ENCODE measurements at regions not wholly inside any gene's neighbourhood (a gene's known extent, or its start where the extent isn't known, plus 50 kb on each side); places are given as distances from the start of the nearest gene placed in this dataset.

DNA sequence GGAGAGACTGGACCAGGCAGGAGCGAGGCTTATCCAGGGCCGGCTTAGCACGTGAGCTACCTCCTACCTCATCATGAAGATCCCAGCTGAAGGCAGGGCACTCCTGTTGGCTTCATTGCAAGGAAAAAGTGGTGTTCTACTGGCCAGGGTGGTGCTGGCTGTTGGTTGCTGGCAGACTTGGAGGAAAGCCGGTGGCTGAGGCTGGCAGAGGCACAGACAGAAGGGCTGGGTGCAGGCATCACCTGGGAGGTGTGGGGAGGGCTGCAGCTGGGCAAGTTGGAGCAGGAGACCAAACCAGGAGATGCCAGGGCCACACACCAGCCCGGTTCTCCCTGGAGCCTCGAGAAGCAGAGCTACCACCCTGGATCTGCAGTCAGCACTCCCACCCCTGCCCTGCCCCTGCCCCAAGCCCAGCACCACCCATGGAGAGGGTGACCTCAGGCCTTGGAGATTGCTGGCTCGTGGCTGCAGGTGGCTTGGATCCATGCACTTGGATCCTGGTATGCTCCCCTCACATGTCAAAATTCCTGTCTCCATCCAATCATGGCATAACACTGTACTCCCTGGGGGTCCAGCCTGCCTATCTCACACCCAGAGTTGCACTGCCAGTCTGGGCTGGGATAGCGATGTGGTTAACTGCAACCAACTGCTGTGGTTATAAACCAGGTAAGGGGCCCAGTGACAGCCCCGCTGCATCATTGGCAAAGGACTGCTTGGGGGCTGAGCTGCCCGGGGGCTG, 49.7 kb downstream of the GLI2 start:
- no peak for DNase-seq

DNA sequence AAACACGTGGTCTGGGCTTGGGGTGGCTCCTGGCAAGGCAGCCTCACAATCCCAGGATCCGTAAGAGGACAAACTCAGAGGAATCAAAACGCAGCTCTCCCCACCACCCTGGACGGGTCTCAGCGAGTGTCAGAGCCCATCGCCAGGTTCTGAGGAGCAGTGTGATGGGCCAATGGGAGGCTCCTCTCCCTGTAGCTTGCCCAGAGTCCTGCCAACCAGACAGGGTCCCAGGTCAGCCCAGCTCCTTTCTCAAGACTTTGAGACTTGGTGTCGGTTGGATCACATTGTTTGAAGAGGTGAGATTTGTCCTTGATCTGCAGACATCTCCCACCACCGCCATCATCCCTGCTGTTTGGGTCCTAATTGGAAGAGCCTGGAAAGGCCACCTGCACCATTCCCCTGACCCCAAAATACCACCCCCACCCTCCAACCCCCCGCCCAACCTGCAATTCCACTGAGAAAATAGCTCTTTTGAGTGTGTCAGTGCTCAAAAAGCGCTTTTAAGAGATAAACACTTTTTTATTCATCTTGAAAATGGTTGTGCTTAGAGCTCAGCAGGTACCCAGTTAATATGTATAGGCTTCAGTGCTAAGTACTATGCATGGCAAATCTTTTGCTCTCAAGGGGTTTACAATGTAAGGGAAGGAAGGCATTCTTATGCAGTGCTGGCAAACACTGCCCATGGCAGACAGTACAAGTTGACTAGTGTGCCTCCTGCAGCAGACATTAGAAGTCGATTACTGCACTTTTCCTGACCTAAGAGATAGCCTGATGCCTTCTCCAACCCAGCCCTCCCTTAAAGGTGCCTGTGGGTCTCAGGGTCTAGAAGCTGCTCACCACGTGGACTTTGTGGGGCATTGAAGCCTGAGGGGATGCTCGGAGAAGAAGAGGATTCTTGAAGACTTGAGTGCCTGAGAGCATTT, 50.6 kb downstream of the GLI2 start:
- no peak for DNase-seq

- DNase-seq = no peak
These were observed 51.6 kb downstream of the GLI2 start for GRCh38 chr2:120787111-120787821.

- DNase-seq = no peak
These were observed 52.4 kb downstream of the GLI2 start for GRCh38 chr2:120787822-120788700.

GRCh38 chr2:120791243-120791961, 55.7 kb downstream of the GLI2 start:
- DNase-seq = no peak

GRCh38 chr2:120791962-120792297, 56.3 kb downstream of the GLI2 start:
- DNase-seq = no peak

GRCh38 chr2:120793682-120794403, 58.2 kb downstream of the GLI2 start:
- no peak for DNase-seq

- DNase-seq = no peak
These were observed 59.0 kb downstream of the GLI2 start for GRCh38 chr2:120794716-120795115.

GRCh38 chr2:120796094-120796493, 60.4 kb downstream of the GLI2 start:
- DNase-seq = no peak

DNA sequence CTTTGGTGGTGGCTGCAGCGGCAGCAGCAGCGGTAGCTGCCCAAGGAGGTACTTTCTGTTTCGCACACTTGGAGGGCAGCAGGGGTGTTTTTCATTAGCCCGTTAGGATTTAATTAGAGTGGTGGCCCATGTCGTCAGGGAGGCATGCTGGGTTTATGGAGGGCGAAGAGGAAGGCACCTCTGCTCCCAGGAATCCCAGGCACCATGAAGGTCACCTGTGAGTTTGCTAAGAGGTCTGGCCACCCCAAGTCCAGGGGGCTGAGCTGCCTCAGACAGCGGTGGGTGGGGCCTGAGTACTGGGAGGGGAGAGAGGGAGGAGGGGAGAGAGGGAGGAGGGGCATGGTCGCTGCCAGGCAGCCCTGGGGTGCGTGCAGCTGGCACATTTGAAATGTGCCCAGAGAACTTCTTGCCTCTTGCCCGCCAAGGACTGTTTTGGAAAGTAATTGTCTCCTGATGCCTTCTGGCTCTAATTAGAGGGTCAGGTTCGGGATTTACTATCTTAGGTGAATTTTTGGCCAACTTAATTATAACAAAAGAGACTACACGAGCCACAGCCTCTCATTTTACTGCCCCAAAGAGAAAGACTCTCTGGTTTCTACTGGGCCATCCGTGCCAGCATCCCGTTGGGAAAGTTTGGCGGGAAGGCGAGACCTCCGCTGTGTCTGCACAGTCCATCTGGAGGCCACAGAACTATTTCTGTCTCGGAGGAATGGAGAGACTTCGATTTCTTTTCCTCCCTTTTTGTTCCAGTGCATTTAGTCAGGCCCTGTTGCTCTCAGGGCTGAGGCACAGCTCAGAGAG, 62.0 kb downstream of the GLI2 start:
- DNase-seq = no peak

DNA sequence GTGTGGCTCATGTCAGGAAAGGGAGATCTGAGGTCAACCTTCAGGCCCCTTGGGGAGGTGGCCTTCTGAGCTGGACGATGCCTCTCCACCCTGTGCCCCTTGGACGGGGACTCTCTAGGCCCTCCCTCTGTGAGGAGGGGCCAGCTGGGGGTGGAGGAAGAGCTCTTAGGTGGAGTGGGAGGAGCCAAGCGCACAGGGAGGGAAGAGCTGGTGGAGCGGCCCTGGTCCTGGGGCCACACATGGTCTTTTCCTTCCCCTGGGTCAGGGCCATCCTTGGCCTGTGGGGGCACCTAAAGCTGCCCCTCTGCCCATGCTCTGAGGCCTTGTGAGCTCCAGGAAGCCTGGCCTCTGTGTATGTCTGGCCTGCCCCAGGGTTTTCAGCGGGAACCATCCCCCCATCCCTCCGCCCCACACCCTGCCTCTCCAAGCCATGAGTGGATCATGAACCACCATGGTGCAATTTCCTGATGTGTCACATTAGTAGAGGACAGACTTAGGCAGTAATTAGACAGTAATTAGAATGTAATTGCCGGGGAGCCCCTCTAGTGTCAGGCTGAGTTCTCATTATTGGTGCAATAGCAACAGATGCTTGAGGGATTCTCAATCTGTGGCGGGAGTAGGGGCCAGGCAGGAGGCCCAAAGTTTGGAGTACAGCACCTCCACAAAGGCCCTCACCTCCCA, 63.0 kb downstream of the GLI2 start:
- no peak for DNase-seq

- no peak for DNase-seq
These were observed 66.5 kb downstream of the GLI2 start for GRCh38 chr2:120802158-120802557.

DNA sequence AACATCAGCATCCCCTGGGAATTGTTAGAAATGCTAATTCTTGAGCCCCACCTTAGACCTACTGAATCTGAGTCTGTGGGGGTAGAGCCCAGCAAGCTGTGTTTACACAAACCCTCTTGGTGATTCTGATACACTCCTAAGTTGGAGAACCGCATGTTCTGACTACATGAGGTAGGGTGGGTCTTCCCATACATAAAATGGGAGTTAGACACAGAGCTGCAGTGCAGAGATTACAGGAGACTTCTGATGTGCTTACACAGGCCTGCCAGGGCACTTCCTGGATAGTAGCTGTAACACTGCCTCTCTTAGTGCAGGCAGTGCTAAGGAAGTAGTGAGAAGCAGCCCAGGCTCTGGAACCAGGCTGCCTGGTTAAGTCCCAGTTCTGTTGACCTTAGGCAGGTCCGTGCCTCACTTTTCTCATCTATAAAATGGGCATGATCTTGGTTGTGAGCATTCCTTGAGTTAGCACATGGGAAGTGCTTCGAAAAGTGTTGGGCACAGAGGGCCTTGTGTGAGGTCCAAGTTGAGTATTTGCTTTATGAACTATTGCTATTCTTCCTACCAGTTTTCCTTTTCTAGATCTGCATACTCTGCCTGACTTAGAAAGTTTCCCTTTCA, 67.3 kb downstream of the GLI2 start:
- DNase-seq = no peak

DNA sequence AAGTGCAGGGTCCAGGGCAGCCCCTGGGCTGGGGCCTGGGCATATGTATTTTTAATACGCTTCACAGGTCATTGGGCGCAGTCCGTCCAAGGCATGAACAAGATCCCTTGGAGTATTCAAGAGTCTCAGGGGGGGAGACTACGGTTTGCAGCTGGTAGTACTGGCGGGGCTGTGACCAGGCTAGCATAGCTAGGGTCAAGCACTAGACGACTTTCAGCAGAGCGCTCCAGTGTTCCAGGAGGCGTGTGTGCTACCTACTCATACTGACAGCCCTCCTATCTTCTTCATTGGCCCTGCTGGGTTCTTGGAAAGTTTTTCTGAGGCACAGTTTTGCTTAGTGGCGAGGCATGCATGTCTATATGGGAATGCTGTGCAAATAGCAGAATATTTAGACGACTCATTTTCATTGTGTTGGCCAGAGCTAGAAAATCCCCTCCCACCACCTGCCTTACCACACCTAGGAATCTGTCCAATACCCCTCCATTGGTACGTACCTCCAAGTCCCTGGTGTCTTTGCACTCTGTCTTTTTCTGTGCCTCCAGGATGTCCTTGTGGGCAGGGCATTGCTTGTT, 68.2 kb downstream of the GLI2 start:
- DNase-seq = no peak

- DNase-seq = no peak
These were observed 68.8 kb downstream of the GLI2 start for GRCh38 chr2:120804459-120804858.

DNA sequence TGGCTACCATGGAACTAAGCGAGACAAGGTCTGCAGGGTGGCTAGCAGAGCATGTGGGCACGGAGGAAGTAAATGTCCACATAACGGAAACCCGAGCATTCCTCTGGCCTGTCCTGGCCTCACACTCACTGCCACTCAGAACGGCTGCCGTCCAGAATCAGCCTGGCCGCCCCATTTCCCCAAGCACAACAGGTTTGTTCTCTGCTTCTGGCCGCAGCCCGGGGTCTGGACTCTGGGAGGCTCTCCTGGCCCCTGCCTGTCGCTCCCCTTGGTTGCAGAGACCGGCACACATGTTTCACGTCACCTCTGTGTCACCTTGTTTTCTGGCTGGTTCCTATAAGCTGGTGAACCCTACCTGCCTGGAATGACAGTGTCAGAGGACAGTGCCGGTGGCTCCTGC, 69.3 kb downstream of the GLI2 start:
- DNase-seq = no peak

GRCh38 chr2:120805602-120806001, 69.9 kb downstream of the GLI2 start:
- no peak for DNase-seq

DNA sequence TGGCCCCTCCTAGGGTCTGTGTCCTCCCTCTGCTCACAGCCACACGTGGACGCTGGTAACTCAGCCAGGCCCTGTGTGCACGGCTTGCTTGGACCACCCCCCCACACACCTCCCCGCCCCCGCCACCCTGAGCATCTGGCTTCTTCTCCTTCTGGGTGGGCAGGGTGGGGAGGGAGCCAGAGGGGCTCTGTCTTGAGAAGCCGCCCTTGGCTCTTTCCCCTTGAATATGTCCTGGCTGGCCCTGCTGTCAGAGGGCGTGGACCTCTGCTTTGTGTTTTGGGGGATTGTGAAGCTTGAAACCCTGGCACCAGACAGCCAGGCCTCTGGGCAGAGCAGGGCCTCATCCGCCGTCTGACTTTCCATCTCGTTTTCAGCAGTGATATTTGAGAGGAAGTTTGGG, 72.1 kb downstream of the GLI2 start:
- no peak for DNase-seq
